PFSK-1 (cell line): ENCODE measurements at regions not wholly inside any gene's neighbourhood (a gene's known extent, or its start where the extent isn't known, plus 50 kb on each side); places are given as distances from the start of the nearest gene placed in this dataset.

Experiments
- FOXP2 ChIP-seq: optimal IDR thresholded peaks from 2 replicates; pipeline ENCODE3; 2011; ENCODE audit warnings: borderline replicate concordance, control low read depth, inconsistent platforms; ENCODE audit not compliant: insufficient read depth; ENCODE audit errors: extremely low read length, extremely low read depth
- POLR2AphosphoS5 ChIP-seq: IDR thresholded peaks from 2 replicates; pipeline ENCODE4 v1.6.1; 2012; ENCODE audit warnings: low read depth, mild to moderate bottlenecking, control low read depth, low read length, moderate library complexity
- SIN3A ChIP-seq: IDR thresholded peaks from 2 replicates; pipeline ENCODE4 v1.6.1; 2012; ENCODE audit warnings: mild to moderate bottlenecking, low read length, moderate library complexity, borderline replicate concordance; ENCODE audit not compliant: insufficient read depth
- TAF1 ChIP-seq: IDR thresholded peaks from 2 replicates; pipeline ENCODE4 v1.6.1; 2012; ENCODE audit warnings: low read length, control low read depth, borderline replicate concordance; ENCODE audit not compliant: insufficient read depth
- TF ChIP-seq, protein P1 (sequence below), 2 experiments: IDR thresholded peaks; 2 replicates each; pipeline versions ENCODE4 v1.6.1 to v1.8.0; 2011 to 2012; ENCODE audit warnings: low read depth in 2 of 2, low read length in 2 of 2, control low read depth in 1 of 2, inconsistent platforms in 1 of 2, mild to moderate bottlenecking in 1 of 2, moderate library complexity in 1 of 2; ENCODE audit not compliant: insufficient read depth in 1 of 2

DNA sequence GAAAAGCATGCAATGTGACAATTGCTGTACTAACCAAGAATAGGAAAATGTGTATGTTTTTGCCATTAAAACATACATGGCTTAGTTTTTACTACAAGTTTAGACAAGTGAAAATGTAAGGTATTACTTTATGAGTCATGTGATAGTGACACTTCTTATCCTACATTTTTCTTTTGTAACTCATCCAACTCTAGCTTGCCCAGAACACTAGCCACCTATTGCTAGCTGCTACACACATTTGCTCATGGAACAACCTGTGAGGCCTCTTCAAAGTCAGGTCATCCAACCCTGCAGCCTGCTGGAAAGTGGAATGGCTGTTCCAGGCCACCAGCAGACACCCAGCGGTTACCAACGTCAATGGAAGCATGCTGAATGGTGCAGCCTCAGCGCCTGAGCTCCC, 1043.9 kb downstream of the TMEM182 start:
- TF ChIP-seq SIN3A, result no peak
- no peak for TF ChIP-seq POLR2AphosphoS5
- TF ChIP-seq, protein P1, sequence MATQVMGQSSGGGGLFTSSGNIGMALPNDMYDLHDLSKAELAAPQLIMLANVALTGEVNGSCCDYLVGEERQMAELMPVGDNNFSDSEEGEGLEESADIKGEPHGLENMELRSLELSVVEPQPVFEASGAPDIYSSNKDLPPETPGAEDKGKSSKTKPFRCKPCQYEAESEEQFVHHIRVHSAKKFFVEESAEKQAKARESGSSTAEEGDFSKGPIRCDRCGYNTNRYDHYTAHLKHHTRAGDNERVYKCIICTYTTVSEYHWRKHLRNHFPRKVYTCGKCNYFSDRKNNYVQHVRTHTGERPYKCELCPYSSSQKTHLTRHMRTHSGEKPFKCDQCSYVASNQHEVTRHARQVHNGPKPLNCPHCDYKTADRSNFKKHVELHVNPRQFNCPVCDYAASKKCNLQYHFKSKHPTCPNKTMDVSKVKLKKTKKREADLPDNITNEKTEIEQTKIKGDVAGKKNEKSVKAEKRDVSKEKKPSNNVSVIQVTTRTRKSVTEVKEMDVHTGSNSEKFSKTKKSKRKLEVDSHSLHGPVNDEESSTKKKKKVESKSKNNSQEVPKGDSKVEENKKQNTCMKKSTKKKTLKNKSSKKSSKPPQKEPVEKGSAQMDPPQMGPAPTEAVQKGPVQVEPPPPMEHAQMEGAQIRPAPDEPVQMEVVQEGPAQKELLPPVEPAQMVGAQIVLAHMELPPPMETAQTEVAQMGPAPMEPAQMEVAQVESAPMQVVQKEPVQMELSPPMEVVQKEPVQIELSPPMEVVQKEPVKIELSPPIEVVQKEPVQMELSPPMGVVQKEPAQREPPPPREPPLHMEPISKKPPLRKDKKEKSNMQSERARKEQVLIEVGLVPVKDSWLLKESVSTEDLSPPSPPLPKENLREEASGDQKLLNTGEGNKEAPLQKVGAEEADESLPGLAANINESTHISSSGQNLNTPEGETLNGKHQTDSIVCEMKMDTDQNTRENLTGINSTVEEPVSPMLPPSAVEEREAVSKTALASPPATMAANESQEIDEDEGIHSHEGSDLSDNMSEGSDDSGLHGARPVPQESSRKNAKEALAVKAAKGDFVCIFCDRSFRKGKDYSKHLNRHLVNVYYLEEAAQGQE (IDR thresholded peaks at IDR 0.05; ENCODE audit: insufficient read depth in 1 of 2, low read depth in 2 of 2, low read length in 2 of 2), result no peak
- TF ChIP-seq FOXP2, result no peak
- no peak for TF ChIP-seq TAF1
